GM19025 (cell line): ENCODE measurements at regions not wholly inside any gene's neighbourhood (a gene's known extent, or its start where the extent isn't known, plus 50 kb on each side); places are given as distances from the start of the nearest gene placed in this dataset.

Experiments used
- ATAC-seq: cut with Tn5 transposase; IDR thresholded peaks from one replicate; pipeline ENCODE4 v1.9.1; 2021; ENCODE audit warnings: mild to moderate bottlenecking, low read depth, moderate library complexity; ENCODE audit not compliant: unreplicated experiment

DNA sequence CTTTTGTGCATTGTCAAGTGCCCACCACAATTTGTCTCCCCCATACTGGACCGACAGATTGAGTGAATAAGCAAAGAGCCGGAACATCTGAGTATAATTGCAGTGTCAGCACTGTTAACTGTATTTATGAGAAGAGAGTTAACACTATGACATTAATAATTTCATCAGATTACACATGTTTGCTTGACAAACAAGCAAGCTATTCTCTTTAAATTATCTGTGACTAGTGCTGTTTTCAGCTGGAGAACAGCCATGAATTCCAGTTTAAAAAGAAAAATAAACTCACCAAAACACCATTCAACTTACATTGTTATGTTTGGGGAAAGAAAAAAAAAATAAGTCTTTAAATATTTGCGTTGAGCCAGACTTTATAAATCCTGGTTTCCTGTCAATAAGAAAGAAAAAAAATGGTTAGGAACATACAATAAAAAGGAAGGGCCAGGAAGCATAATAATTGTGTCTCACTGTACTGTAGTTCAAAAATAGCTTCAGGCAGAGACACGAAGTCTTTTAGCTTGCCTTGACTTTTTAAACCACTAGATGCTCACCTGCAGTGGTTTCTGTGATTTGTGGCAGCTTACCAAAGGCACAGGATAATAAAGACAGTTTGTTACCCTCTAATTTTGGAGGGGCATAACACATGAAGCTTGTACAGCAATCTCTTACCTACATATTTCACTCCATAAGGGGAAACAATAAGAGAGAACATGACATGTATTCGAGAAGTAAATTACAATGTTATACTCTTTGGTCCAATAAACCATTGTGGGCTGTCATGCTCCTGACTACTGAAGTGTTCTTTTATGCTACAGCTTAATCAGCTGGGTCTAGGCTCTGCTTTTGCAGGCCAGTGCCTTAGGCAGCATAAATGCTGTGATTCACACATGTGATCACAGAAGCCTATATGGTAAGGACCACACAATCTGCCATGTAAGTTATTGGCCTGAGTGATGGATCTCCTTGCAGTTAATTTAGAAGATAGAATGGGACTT is 302.0 kb upstream of the ADGRL2 start:
- ATAC-seq = no peak

DNA sequence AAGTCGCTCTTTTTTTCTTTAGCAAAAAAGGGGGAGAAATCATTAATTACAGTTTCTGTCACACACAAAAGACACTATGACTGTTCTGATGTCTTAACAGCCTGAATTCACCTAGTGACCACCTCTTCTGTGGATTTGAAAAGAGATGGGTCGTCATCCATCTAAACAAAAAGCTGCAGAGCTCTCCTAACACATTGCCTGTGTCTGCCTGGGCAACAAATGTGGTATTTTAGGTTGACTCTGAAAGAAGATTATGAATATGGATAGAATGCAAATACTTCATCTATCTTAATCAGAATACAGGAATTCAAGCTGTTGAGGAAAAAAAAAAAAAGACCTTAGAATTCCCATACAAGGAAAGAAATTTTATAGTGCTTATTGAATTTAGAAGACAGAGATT is 304.4 kb upstream of the ADGRL2 start:
- no peak for ATAC-seq

DNA sequence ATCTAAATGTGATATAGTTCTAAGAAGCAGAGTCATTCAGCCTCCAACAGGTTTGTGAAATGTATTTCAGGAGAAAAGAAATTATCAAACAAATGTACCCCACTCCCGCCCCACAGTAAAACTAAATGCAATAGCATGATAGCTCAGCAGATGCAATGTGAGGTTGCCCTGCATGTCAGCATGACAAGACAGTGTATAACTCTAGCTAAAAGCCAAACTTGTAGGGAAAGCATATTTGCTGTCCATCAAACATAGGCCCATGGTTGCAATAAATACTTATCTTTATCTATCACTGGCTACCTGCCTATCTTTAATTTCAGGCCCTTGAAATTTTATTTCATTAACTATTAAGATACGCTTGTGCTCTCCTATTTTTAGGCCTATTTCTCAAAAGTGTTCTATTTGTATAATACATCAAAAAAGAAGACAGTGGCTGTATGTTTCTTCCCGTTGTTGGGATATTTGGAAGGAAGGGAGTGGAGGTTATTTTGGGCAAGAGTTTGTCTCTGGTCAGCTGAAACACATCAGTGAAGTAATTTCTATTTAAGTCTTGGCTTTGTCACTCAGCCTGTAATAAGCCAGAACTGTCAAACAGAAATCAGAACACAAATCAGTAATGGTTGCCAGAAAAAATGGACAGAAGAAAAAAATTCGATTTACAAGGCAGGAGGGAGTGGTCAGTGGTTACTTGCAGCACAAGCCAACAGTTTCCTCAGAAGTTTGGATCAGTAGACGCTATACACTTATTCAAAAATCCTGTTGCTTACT is 307.4 kb upstream of the ADGRL2 start:
- ATAC-seq = no peak

DNA sequence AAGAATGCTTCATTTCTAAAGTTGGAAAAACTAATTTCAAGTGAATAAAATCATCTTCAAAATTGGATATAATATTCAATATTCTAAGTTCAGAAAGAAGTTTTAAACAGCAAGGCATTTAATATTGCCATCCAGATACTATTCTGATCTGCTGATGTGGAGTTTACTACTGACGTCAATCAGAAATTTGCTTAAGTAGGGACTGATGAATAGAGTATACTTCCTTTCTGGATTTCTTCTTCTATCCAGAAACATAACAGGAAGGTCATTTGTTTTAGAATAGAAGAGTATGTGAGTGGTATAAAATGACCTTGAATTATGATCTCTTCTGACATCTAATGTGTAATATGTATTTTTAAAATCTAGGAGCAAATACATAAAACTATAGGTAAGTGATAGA is 308.1 kb upstream of the ADGRL2 start:
- no peak for ATAC-seq

DNA sequence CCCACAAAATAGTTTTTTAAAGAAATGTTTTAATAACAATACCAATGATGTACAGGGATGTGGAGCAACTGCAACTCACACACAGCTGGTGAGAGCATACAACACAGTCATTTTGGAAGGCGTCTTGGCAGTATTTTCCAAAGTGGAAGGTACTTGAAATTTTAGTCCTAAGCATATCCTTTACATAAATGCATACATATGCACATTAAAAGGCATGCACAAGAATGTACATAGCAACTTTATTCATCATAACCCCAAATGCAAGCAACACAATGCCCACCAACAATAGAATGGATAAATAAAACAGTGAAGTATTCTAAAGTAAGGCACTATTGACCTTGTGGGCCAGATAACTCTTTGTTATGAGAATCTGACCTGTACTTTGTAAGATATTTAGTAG is 310.1 kb upstream of the ADGRL2 start:
- ATAC-seq = no peak

DNA sequence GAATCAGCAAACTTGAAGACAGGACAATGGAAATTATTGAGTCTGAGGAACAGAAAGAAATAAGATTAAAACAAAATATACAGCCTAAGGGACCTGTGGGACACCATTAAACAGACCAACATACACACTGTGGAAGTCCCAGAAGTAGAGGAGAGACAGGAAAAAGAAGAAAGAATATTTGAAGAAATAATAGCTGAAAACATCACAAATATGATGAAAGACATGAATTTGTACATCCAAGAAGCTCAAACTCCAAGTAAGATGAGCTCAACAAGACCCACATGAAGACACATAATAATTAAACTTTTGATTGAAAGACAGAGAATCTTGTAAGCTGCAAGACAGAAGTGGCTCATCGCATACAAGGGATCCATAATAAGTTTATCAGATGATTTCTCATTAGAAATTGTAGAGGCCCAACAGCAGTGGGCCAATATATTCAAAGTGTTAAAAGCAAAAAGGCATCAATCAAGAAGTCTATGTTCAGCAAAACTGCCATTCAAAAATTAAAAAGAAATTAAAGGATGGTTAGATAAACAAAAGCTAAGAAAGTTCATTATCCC is 311.3 kb upstream of the ADGRL2 start:
- no peak for ATAC-seq

DNA sequence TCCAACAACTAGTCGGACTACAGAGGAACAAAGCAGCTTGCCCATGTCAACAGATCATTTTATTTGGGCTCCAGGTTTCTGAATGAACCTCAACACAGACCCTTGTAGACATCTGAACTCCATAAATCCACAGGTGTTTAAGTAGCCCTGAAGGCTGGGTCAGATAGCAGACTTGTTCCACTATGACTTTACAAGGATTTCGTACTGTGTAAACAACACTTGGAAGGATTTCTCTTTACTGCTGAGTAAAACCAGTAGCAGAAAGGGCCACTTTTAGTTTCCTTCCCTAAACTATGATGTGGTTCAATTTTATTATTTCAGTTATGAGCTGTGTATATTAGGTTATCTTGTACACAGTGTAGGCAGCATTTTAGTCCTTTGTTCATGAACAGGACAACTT is 316.4 kb upstream of the ADGRL2 start:
- no peak for ATAC-seq

DNA sequence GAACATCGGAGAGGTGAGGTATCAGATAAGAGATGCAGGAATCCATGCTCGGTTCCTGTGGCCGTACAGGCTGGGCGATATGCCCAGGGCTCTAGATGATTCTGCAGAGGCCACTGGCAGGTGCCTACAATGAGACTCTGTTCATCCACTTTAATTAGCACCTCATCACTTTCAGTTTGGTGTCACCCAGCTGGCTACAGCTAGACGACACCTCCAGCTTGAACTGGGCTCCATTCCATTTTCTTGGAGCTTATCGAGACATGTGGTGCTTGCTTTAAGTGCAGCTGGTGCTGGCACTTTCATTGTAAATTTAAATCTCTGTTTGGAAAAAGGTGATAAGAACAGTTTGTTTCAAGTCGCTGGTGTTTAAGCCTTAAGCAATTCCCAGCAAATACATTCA is 322.5 kb upstream of the ADGRL2 start:
- no peak for ATAC-seq

DNA sequence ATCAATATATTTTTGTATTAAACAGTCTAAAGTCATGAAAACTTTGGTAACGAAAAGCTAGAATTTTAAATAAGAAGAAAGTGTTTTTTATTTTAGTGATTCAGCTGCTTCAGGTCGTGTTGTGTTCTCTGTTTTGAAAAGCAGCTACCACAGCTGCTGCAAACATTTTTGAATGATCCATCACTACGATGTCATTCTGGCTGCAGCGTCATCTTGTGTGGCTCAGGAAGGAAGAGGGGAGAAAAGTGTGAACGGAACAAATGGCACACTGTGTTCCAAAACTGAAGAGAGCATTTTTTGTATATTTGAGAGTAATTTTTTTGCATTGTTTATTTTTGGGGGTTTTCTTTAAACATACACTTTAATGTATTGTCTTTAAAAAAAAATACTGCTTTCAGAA is 323.0 kb upstream of the ADGRL2 start:
- ATAC-seq = no peak

DNA sequence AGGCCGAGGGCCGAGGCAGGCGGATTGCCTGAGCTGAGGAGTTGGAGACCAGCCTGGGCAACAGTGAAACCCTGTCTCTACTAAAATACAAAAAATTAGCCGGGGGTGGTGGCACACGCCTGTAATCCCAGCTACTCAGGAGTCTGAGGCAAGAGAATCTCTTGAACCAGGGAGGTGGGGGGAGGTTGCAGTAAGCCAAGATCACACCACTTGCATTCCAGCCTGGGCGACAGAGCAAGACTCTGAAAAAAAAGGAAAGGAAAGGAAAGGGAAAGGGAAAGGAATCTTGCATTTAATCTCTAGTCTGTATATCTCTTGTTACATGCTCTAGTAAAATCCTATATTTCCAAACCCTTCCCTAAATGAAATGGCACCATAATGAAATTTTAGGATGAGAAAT is 328.3 kb upstream of the ADGRL2 start:
- ATAC-seq = no peak

DNA sequence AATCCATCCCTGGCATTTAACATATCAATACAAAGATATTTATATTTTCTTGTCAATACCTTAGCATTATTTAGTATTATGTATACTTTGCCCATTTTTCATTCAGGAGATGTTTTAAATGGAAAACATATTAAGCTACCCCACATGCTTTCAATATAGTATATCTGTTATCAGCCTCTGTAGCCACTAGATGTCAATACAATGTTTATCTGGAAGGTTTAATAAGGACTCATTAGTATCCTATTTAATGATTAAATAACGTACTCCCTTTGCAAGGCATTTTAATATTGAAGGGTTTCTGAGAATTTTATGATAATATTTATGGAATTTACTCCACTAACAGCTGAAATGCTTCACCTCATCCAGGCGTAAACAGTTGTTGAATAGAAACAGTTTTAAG is 329.5 kb upstream of the ADGRL2 start:
- no peak for ATAC-seq

DNA sequence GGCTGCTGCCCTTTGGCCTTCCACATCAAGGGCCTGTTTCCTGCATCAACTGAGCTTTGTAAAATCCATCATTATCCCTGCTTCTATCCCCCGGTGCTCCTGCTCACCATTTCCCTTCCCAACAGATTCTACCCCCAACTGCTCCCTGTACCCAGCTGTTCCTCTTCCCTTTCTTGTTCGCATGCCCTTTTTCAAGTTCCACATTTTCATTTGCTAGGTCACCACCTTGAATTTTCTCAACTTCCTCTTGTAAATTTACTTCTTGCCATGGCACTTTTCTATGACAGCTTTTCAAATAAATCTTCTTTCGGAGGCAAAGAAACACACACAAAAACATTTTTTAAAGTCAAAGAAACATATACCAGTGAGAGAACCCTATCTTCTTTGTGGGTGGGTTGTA is 330.5 kb upstream of the ADGRL2 start:
- no peak for ATAC-seq

DNA sequence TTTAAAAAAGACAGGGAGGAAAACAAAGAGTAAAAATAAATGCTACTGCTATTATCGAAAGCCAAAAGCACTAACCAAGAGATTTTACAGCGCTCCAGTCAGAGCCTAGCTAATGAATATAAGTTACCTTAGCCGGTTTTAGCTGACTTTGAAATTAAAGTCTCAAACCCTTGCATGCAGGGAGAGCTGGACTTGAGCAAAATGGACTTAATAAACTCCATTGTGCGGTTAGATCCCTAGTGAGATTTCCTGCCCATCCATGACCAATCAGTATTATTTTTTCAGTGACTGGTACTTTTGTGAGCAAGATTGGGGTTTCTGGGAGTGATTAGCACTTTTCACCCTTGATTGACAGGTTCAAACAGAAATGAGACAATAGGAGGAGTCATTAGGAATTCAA is 333.4 kb upstream of the ADGRL2 start:
- ATAC-seq = no peak

DNA sequence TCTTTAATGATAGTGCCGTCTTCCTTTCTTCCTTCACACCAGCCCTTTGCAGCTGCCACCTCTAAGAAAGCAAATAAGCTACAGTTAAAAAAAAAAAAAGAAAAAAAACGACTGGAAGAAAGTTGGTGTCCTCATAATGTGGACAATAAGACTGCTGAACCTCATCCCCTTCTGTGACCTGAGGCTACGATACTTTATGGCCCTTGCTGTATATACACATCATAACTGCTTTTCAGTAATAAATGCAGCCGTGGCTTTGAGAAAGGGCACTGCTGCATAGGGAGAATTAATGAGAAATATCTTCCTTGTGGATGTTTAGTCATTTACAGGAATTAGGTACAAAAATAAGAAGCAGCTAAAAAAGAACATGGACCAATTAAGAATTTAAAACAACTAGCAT is 333.8 kb upstream of the ADGRL2 start:
- no peak for ATAC-seq

DNA sequence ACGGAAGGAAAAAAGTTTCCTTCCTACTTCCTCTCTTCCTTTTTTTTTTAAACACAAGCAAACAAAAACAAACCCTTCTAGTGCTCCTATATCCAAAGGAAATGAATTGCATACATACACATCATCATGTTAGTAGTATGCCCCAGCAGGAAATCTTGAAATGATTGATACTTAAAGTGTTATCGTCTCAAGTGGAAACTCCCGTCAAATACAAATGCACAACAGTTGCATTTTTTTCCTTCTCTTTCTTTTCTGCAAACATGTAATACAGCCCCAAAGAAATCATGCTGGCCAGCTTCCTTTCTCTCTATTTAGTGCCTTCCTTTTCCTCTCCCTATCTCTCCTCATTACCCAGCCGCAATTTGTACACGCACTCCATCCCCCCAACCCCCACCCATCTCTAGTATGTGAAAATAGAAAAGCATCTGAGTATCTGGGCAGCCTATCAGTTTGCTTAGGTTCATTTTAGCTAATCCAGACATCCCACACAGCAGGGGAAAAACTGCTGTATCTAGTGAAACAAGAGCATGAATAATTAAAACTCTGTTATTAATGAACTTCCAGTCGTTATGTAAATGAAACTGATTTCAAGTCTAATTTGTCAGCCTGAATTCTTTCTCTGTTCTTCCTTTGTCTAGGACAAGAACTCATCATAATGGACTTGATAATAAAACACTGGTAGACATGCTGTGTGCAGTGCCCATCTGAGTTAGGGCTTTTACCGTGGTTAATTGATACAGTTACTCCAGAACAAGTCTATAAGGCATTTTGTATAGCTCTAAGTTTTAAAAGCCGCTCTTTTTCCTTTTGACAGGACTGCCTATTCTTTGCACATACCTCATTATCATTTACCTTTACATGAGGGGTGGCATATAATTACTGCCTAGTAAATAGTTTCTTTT is 336.5 kb upstream of the ADGRL2 start:
- ATAC-seq = no peak

DNA sequence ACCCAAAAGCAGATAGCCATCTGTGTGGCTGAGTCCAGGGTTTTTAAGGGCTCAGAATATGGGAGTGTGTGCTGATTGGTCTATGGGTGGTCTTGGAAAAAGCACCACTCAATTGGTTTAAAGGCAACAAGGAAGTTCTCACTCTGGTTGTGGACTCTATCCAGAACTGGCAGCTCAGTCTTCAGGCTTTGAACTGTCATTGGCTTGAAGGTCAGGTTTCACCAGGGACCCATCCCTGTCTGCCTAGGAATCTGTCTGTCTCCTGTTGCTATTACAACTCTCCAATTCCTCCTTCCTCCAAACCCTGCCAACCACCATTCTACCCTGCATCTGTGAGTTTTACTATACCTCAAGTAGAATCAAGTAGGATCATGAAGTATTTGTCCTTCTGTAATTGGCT is 341.7 kb upstream of the ADGRL2 start:
- no peak for ATAC-seq

DNA sequence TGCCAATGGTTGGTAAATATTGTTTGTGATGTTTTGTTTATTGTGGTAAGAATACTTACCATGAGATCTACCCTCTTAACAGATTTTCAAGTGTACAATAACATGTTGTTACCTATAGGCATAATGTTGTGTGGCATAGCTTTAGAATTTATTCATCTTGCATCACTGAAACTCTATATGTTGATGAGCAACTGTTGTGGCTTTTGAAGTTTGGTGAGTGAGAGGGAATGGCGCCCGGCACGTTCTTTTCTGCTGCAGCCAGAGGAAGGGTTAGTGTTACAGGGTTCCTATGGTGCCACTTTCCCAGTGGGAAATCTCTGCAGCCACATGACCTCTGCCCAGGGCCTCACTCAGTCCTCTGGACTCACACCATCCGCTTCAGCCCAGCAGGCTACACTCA is 342.5 kb upstream of the ADGRL2 start:
- no peak for ATAC-seq

DNA sequence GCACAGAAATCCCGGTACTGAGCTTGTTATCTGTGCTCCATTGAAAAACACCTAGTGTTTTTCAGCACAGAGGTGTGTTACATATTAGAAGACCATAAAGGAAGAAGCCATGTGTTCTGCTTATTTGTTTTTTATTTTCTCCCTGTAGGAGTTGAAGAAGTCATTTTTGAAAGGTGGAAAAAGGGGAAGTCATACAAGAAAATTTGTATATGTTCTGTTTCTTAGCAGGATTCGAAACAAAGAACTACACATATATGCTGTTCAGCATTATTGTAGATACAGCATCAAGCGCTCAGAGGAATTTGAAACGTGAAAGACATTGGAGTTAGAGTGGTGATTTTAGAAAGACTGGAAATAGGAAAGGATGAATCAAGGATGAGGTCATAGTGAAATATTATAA is 345.3 kb upstream of the ADGRL2 start:
- ATAC-seq = no peak

DNA sequence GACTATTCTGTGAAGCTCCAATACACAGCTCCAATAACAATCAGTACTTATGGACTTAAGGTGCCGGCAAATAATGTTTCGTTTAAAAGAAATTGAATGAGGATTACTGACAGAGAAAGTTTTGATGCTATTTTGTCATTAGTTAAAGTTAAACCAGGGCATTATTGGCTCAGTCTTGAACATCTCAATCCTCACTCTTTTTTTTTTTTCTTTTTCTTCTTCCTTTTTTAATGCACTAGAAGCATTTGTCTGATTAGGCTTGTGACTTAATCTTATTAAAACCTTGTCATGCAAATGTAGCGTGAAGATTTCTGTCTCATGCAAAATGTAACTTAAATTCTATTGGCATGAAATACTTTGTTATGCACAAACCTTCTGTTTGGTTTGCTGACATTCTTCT is 346.8 kb upstream of the ADGRL2 start:
- no peak for ATAC-seq

DNA sequence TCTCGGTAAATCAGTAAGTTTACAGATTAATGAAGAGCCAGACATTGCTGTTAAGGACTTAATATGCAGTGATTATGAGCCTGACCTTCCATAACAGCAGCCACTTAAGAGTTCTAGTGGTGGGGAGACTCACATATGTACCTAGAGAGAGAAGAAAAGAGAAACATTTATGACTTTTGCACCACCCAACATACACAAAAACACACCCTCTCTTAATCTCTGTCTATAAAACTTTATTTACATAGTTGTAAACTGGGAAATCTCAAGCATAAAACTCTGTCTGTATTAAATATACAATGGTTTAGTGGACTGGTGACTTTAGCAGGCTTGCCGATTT is 347.4 kb upstream of the ADGRL2 start:
- ATAC-seq = no peak
